Bronchial epithelial cell (primary cell): ENCODE measurements at regions not wholly inside any gene's neighbourhood (a gene's known extent, or its start where the extent isn't known, plus 50 kb on each side); places are given as distances from the start of the nearest gene placed in this dataset.

Source experiments
- DNase-seq: peaks from one replicate; pipeline ENCODE4 v3.0.0-alpha.2; 2010; ENCODE audit warnings: low read depth
- FAIRE-seq: peaks from 2 replicates; lab custom pipeline; 2011; peaks lifted over from hg19 to GRCh38; lab: Jason Lieb, UNC
- H3K27me3 ChIP-seq: 2 replicates; pipeline ENCODE4 v1.5.1; 2011; ENCODE audit warnings: low read length; ENCODE audit not compliant: control insufficient read depth, insufficient read depth
- H3K36me3 ChIP-seq: 2 replicates; pipeline ENCODE4 v1.5.1; 2011; ENCODE audit warnings: low read length; ENCODE audit not compliant: control insufficient read depth, insufficient read depth
- H3K4me3 ChIP-seq: 2 replicates; pipeline ENCODE4 v1.5.1; 2011; ENCODE audit warnings: mild to moderate bottlenecking, low read depth, low read length, control low read depth
- CTCF ChIP-seq: IDR thresholded peaks from 2 replicates; pipeline ENCODE4 v1.5.1; 2011; ENCODE audit warnings: mild to moderate bottlenecking, moderate library complexity, low read length, control low read depth, inconsistent platforms; ENCODE audit not compliant: insufficient read depth, severe bottlenecking

DNA sequence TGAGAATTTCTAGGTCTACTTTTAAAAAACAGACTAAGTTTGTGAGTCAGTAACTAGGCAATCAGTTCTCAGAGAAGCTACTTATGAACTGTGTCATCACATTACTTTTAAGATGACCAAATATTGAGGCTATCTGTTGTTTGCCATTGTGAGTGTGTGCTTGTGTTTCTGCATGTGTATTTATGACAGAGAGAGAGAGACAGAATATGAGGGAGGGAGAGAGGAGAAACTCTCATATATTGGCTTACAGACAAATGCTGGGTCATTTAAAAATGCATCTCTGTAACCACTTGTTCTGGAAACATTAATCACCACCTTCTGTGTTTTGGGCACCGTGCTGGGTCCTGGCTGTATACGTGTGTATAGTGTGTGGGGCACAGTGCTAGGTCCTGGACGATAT, 161.5 kb upstream of the FRMD6 start:
- TF ChIP-seq CTCF = no peak
- H3K27me3 ChIP-seq = no peaks in the 10 kb centered on the region
- H3K36me3 ChIP-seq = peaks cover 9% of the 10 kb centered on the region
- H3K4me3 ChIP-seq = peak overlapping the region; percentile 61
- FAIRE-seq (no peak), DNase-seq (peak; percentile 61)

DNA sequence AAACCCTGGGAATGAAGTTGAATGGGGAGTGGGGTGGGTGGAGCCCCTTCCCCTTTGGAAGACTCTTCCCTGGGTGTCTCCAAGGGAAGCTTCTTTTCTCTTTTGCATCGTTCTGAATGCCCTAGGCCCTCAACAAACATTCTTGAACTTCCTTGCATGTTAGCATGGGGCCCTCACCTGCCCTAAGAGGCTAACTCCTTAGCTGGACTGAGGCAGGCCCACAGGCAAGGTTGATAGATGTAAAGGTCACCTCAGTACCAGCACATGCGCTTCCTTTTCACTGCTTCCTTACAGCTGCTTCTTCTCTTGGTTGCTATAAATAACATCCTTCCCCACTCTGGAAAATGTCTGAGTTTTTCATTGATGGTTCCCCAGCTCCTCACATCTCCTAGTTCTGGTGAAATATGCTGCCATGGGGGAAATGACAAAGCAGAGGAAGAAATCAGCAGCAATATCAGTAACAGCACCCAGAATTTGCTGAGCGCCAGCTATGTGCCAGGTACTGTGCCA, 160.6 kb upstream of the FRMD6 start:
- peaks cover 13% of the 10 kb centered on the region for H3K36me3 ChIP-seq

GRCh38 chr14:51491776-51492175, 159.9 kb upstream of the FRMD6 start:
- Histone ChIP-seq H3K36me3 (peaks cover 14% of the 10 kb centered on the region), H3K4me3 (no peak overlapping the region), H3K27me3 (no peaks in the 10 kb centered on the region)
- FAIRE-seq = no peak
- no peak for DNase-seq
- TF ChIP-seq CTCF = no peak

More for the DNA sequence above, 160.6 kb upstream of the FRMD6 start:
- DNase-seq = no peak
- Histone ChIP-seq H3K4me3 (peak overlapping the region; percentile 61), H3K27me3 (no peaks in the 10 kb centered on the region)
- FAIRE-seq = no peak
- TF ChIP-seq CTCF = no peak

DNA sequence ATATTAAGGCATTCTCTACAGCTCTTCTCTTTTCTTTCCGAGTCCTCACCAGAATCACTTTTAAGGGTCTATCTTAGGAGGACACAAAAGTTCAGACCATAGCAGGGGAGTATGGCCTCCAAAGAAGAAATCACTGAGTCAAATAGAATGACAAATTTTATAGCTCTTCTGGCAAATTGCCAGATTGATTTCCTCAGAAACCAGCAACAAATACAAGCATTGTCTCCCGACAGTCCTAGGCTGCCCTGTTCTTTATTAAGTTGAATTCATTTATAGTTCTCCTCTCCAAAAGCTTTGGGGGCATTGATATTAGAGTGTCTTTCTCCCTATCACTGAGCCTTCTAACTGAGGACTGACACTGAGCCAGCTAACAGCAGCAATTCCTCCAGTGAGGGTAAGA, 156.4 kb upstream of the FRMD6 start:
- Histone ChIP-seq H3K4me3 (no peak overlapping the region), H3K36me3 (peaks cover 19% of the 10 kb centered on the region), H3K27me3 (no peaks in the 10 kb centered on the region)
- no peak for DNase-seq
- no peak for TF ChIP-seq CTCF
- FAIRE-seq = no peak

DNA sequence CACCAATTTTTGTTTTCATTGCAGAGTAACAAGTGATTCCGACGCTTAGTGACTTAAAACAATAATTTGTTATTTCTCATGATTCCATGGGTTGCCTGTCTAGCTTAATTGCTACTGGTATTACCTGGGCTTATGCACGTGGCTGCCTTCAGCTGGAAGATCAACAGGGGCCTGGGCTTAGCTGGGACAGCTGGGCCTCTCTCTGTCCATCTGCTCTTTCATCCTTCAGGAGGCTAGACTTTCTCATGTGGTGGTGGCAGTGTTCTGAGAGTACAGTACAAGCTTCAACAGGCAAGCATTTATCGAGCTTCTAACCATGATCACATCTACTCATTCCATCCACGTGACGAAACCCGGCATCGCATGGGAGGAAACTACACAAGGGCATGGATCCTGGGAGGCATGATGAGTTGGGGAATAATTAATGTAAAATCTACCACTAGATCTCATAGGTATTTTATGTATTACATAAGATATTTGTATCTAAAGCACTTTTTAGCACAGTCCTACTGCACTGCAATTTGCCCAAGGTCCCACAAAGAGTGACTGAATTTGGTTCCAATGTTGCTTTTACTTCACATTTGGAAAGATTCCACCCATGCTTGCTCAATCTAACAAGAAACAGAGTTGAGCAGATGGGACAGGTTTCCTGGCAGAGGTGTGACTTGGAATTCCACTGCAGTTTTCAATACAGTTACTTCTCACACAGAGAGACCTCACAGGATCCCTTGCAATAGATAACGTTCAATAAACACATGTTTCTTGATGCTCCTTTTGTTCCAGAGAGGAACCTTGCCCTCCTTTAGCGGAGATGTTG, 153.1 kb upstream of the FRMD6 start:
- Histone ChIP-seq H3K27me3 (no peaks in the 10 kb centered on the region), H3K4me3 (no peak overlapping the region), H3K36me3 (peaks cover 10% of the 10 kb centered on the region)
- FAIRE-seq (no peak), DNase-seq (no peak)
- no peak for TF ChIP-seq CTCF
